Fibroblast of mammary gland (primary cell): ENCODE measurements at regions not wholly inside any gene's neighbourhood (a gene's known extent, or its start where the extent isn't known, plus 50 kb on each side); places are given as distances from the start of the nearest gene placed in this dataset.

Source experiments
- DNase-seq: peaks from one replicate; pipeline ENCODE4 v3.0.0-alpha.2; 2010; ENCODE audit warnings: low read depth
- H3K4me3 ChIP-seq: 2 replicates; pipeline ENCODE4 v1.5.1; 2011; ENCODE audit warnings: low read depth, mild to moderate bottlenecking, low read length, moderate library complexity; ENCODE audit not compliant: control insufficient read depth
- CTCF ChIP-seq: conservative IDR thresholded peaks from 2 replicates; pipeline ENCODE4 v1.5.1; 2011; ENCODE audit warnings: low read depth, low read length, inconsistent platforms; ENCODE audit not compliant: control insufficient read depth, insufficient read depth

DNA sequence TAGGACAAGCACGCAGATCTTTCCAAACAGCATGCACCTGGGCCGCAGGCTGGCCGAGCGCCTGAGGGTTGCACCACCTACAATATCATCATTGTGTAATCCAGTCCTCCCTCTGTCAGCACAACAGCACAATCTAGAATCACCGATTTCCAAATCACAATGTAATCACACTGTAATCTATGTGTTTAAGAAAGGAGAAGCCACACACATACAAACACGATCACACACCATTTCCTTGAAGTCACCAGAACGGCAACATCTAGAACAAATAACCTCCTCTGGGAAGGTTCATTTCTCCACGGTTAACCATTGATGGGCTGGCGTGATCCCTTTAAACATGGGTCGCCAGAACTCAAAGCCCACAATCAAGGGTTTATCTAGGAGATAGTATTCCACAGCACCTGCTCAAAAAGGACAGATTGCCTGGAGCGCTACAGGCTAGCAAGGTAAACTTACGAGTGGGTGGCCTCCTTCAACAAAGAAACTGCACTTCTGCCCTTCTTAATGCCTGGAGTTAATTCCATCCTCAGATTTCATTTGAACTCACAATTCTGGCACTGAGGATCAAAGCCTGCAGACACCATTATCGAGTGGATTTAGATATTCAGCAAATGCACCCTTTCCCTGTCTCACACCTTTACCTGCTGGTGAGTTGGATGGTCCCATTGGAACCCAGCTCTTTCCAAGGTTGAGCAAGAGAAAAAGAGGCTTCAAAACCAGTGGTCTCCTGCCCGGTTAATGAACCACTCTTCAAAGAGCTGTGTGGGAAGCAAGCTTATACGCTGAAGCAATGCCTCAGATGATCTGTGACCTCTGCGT lies 83.8 kb upstream of the FOXQ1 start:
- H3K4me3 ChIP-seq: no peak overlapping the region
- TF ChIP-seq CTCF: no peak
- no peak for DNase-seq

DNA sequence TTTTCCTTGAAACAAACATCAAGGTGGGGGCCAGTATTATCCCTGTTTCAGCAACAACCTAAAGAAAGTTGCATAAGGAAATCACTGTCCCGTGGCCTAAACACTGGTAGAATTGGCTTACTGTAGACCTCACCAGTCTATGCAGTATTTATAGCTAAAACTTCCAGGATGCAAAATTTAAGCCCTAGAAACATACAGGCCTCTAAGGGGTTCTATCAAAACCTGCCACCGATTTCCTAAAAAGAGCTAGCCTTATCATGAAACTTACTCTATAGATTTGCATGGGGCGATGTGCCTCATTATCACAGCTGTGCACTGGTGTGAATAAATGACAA lies 84.3 kb upstream of the FOXQ1 start:
- TF ChIP-seq CTCF: no peak
- H3K4me3 ChIP-seq: no peak overlapping the region
- no peak for DNase-seq

- no peak for DNase-seq
- H3K4me3 ChIP-seq: no peak overlapping the region
- no peak for TF ChIP-seq CTCF
Observed at GRCh38 chr6:1226277-1227099, 85.4 kb upstream of the FOXQ1 start.

DNA sequence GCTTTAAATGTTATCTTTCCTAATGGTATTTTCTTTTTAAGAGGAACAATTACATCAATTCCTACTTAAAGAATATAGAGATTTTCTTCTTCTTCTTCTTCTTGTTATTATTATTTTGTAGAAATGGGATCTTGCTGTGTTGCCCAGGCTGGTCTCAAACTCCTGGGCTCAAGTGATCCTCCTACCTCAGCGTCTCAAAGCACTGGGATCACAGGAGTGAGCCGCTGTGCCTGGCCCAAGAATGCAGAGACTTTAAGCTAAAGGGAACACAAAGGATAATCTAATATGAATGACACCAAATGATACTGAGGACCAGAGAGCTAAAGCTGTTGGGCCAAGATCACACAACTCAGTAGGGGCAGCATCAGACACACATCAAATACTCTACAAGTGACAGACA lies 87.4 kb upstream of the FOXQ1 start:
- no peak for TF ChIP-seq CTCF
- DNase-seq: no peak
- no peak overlapping the region for H3K4me3 ChIP-seq

DNA sequence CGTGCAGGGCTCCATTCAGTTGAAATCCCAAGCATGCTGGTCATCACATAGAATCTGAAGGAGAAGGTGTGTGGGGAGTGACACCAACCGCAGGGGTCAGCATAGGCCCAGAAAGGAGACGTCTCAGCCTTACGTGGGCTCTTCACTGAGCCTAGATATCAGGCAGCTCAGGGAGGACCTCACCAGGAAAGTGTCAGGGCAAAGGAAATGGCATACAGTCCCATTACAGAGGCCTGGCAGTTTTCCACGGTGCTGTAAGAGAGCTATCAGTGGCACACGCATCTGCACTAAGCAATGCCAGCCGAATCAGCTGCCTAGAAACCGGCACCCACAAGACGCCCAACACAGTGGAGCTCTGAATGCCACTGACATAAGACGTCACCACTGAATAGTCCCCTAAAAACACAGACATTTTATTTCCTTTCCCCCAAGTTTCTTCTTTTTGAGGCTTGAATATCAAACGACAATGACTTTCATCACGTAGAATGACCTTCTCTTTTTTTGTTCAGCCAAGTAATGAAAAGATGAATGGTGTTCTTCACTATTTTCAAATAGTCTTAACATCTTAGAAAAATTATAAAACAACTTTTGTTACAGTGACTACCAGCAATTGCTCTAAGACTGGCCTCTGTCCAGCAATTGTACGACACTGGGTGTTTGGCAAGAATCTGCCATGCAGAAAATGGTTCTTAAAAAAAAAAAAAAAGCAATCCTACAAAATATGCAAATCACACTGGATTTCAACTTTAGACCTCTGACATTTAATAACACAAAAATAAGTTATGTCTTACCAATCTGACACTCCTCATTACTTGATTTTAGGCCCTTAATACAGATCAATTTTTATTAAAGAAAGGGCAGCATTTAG lies 88.9 kb upstream of the FOXQ1 start:
- DNase-seq: no peak
- no peak overlapping the region for H3K4me3 ChIP-seq
- TF ChIP-seq CTCF: no peak

DNA sequence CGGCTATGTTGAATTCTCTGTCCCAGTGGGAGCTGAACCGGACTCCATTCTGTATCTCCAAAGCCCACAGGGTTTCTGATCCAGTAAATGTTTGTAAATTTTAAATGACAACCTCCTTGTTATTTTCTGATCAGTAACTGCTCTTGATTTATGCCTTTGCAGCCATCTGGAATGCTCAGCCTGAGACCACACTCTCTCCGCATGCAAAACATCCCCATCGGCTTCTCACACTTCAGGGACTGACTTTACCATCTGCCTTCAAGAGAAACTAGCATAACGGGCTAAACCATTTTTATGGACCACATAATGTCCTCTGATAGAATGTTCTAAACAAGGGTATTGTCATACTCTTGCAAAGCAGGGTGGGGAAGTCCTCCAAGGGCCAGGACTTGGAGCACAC lies 94.5 kb upstream of the FOXQ1 start:
- TF ChIP-seq CTCF: no peak
- DNase-seq: no peak
- no peak overlapping the region for H3K4me3 ChIP-seq
